GM06990 (cell line): ENCODE measurements at regions not wholly inside any gene's neighbourhood (a gene's known extent, or its start where the extent isn't known, plus 50 kb on each side); places are given as distances from the start of the nearest gene placed in this dataset.

Experiments
- DNase-seq: peaks from one replicate; pipeline ENCODE4 v3.0.0-alpha.2; 2011; ENCODE audit not compliant: insufficient read length; ENCODE audit errors: extremely low read depth
- H3K27me3 ChIP-seq: replicated peaks from 2 replicates; pipeline ENCODE4 v1.6.0; 2011; ENCODE audit warnings: low read length; ENCODE audit not compliant: control insufficient read depth, insufficient read depth
- H3K36me3 ChIP-seq: 2 replicates; pipeline ENCODE4 v1.5.1; 2011; ENCODE audit warnings: low read length; ENCODE audit not compliant: control insufficient read depth, insufficient read depth
- H3K4me3 ChIP-seq: replicated peaks from 2 replicates; pipeline ENCODE4 v1.5.1; 2011; ENCODE audit warnings: low read depth, mild to moderate bottlenecking, control low read depth, low read length
- TF ChIP-seq, protein P1 (sequence below): IDR thresholded peaks from 2 replicates; pipeline ENCODE4 v1.5.1; 2011; ENCODE audit warnings: low read length, control low read depth, mild to moderate bottlenecking, inconsistent platforms; ENCODE audit not compliant: insufficient read depth, poor library complexity, severe bottlenecking

DNA sequence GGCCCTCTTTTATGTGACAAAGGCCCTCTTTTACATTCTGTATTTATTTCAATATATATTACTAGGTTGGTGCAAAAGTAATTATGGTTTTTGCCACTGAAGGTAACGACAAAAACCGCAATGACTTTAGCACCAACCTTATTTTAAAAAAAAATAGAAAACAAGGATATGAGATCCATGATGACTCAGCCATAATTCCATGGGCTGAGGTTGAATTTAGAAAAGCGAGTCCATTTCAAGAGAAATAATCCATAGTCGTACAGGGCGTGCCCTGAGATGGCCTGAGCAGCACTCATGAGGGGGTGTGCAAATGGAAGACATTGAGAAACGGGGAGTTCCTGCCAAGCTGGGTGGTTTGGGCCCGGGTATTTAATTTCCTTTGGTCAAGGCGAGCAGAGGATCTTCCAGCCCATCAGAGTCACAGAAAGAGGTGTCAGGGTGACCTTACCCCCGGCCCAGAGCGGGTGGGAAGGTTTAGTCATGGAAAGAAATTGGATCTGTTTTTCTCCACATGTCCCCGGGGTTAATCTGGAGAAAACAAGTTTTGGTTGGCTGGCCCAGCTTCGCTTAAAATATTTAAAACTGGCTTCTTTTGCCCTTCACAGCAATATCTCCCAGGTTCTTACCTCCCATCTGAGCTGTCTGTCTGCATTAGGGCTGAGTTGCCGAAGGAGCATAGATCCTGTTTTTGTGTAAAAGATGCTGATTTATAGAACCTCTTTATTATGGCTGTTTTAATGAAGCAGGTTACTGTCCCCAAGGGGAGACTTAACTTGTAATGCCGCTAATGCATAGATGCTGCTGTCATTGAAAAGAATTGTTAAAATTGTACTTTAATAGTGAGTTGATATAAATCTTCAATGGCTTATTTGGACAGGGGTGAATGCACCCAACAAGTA lies 255.6 kb downstream of the PREX1 start:
- TF ChIP-seq, protein P1, sequence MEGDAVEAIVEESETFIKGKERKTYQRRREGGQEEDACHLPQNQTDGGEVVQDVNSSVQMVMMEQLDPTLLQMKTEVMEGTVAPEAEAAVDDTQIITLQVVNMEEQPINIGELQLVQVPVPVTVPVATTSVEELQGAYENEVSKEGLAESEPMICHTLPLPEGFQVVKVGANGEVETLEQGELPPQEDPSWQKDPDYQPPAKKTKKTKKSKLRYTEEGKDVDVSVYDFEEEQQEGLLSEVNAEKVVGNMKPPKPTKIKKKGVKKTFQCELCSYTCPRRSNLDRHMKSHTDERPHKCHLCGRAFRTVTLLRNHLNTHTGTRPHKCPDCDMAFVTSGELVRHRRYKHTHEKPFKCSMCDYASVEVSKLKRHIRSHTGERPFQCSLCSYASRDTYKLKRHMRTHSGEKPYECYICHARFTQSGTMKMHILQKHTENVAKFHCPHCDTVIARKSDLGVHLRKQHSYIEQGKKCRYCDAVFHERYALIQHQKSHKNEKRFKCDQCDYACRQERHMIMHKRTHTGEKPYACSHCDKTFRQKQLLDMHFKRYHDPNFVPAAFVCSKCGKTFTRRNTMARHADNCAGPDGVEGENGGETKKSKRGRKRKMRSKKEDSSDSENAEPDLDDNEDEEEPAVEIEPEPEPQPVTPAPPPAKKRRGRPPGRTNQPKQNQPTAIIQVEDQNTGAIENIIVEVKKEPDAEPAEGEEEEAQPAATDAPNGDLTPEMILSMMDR: no peak
- H3K36me3 ChIP-seq: no peaks in the 10 kb centered on the region
- H3K4me3 ChIP-seq: no peak overlapping the region
- H3K27me3 ChIP-seq: peaks cover 1% of the 10 kb centered on the region
- no peak for DNase-seq

DNA sequence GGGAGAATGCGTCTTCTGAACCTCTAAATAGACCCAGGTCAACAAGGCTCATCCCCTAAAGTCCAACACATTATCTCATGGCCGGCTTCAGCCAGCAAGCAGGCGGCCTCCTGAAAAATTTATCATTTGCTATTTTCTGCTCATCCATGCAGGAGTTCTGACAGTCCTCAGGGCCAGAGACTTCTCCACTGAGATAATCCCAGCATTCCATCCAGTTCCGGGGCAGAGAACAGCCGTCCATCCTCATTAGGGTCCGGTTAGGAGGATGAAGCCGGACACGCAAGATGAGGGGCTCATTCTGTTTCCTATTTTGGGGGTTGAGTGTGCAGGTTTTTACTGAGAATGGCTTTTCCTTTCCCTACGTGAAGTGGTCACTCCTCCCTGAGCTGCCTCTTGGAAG lies 258.1 kb downstream of the PREX1 start:
- DNase-seq: no peak
- TF ChIP-seq, protein P1: no peak
- no peaks in the 10 kb centered on the region for H3K36me3 ChIP-seq
- H3K4me3 ChIP-seq: no peak overlapping the region
- peaks cover 1% of the 10 kb centered on the region for H3K27me3 ChIP-seq

DNA sequence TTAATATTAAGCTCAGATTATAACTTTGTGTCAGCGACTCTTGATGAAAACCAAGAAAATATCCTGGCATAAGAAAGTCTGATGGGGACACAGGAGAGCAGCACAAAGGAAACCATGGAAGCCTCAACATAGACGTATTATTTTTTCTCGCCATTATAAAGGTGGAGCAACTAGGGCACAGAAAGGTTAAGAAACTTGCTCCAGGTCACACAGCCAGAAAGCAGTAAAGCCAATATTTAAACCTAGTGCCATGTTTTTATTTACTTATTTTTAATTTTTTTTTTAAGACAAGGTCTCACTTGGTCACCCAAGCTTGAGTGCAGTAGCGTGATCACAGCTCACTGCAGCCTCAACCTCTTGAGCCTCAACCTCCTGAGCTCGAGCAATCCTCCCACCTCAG lies 259.3 kb downstream of the PREX1 start:
- Histone ChIP-seq H3K4me3 (no peak overlapping the region), H3K27me3 (peaks cover 1% of the 10 kb centered on the region)

DNA sequence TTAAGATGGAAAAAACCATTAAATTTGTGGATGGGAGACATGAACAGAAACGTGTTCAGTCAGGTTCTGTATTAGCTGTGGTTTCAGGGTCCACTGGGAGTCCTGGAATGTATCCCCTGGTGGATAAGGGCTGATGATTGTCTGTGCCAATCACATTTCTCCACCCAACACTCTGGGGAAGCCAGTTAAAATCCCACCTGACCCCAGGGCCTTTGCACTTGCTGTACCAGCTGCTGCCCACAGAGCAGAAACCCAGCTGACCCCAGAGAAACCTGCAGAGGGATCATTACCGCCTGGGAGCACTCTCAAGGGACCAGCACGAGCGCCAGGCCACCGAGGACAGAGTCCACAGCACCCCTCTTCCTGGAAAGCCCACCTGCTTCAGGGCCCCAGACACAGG lies 260.7 kb downstream of the PREX1 start:
- TF ChIP-seq, protein P1: no peak
- H3K4me3 ChIP-seq: no peak overlapping the region
- peaks cover 1% of the 10 kb centered on the region for H3K27me3 ChIP-seq
- H3K36me3 ChIP-seq: no peaks in the 10 kb centered on the region
- DNase-seq: no peak

More for the DNA sequence above, 259.3 kb downstream of the PREX1 start:
- H3K36me3 ChIP-seq: no peaks in the 10 kb centered on the region
- no peak for DNase-seq
- TF ChIP-seq, protein P1: no peak

DNA sequence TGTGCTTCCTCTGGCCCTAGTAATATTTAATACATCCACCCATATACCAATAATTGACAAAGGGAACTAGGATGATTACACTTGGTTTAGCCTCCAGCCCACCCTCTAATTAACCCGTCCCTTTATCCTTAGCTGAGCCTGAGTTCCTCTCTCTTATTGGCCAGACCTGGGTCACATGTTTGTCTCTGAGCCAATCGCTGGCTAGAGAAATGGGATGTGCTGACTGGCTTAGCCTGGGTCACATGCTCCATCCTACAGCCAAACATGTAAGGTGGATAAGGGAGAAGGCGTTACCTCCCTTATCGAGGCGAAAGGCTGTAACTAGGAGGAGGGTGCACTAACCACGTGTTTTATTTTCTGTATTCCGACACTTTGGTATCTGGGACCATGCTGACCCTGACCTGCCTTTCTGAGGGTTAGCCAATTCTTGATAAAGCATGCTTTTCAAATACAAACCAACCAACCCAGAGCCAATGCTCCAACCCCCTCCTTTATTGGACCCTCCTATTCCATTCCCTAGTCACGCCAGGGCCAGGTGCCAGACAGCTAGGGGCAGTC lies 262.7 kb downstream of the PREX1 start:
- Histone ChIP-seq H3K4me3 (no peak overlapping the region), H3K36me3 (no peaks in the 10 kb centered on the region), H3K27me3 (no peaks in the 10 kb centered on the region)
- DNase-seq: no peak
- TF ChIP-seq, protein P1: no peak
